DMS153 treated with DMSO at 0.1 percent for 48 hours (cell line): ENCODE measurements at regions not wholly inside any gene's neighbourhood (a gene's known extent, or its start where the extent isn't known, plus 50 kb on each side); places are given as distances from the start of the nearest gene placed in this dataset.
A peak's percentile ranks its signal among the peaks of the same experiment; 100 is the strongest.

Source experiments
- DNase-seq: peaks from one replicate; lab custom pipeline; 2025; ENCODE audit not compliant: unreplicated experiment; lab: John Stamatoyannopoulos, UW

DNA sequence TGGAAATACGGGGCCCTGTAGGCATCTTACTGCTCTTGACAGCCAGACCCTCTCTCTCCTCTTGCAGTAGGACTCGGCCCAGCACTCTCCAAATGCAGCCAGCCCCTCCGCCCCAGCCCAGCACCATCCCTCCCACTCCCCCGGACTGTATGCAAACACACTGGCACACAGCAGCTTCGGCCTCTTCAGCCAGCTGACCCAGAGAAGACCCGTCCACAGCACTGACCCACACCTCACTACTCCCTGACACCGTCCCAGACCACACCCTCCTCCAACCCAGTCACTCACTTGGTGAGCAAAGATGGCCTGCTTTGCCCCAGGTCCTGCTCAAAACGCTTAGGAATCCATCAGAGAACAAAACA lies 164.6 kb downstream of the IGLL1 start:
- no peak for DNase-seq

DNA sequence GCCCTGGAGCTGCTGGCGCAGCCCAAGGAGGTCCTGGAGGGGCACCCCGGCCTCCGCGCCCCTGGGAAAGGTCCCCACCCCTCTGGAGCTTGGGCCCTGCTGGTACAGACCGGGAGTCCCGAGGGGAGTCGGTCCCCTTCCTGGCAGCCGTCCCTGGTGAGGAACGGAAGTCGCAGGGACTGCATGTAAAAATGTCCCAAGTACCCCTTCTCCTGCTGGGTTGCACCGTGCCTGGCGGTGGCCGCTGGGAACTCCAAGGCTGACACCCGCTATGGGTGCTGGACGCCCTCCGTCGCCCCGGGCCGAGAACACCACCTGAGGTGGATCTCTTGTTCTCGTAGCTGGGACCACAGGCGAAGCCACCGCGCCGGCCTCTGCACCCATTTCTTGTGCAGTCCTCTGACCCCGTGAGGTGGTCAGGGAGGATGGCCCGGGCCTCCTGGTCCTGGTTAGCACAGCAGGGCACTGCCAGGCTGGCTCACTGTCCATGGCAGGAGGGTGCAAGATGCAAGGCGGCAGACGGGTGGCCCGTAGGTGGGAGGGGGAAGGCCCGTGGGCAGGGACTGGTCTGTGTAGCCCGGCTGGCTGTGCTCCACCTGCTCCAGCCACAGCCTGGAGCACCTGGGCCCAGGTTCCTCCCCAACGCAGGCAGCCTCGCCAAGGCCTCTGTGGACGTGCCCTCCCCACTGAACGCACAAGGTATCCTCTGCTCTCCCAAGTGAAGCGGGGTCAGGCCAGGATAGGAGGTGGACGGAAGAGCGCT lies 165.2 kb downstream of the IGLL1 start:
- DNase-seq: no peak

- DNase-seq: no peak
Measured at GRCh38 chr22:23411739-23412138, 168.4 kb downstream of the IGLL1 start.

DNA sequence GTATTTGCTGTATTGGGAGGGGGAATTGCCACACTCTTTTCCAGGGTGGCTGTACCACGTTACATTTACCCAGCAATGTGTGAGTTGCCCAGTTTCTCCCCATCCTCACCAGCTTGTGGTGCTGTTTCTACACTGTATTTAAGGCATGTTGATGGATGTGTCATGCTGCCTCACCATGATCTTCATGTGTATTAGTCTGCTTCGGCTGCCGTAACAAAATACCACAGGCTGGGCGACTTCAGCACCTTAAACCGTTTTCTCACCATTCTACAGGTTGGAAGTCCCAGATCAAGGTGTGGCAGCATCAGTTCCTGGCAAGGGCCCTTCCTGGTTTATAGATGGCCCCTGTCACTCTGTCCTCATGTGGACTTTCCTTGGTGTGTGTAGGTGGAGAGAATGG lies 169.7 kb downstream of the IGLL1 start:
- DNase-seq: no peak

GRCh38 chr22:23409976-23410375 lies 170.1 kb downstream of the IGLL1 start:
- DNase-seq: no peak

DNA sequence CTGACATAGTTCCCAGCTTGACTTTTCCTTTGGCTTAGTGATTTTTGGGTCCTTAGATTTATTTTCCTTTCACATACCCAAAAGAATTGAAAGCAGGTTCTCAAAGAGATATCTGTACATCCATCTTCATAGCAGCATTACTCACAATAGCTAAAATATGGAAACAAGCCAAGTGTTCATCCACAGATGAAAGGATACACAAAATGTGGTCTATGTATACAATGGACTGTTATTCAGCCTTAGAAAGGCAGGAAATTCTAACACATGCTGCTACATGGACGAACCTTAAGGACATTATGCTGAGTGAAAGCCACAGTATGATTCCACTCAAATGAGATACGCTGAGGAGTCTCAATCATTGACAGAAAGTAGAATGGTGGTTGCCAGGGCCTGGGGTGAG lies 171.8 kb downstream of the IGLL1 start:
- DNase-seq: no peak

DNA sequence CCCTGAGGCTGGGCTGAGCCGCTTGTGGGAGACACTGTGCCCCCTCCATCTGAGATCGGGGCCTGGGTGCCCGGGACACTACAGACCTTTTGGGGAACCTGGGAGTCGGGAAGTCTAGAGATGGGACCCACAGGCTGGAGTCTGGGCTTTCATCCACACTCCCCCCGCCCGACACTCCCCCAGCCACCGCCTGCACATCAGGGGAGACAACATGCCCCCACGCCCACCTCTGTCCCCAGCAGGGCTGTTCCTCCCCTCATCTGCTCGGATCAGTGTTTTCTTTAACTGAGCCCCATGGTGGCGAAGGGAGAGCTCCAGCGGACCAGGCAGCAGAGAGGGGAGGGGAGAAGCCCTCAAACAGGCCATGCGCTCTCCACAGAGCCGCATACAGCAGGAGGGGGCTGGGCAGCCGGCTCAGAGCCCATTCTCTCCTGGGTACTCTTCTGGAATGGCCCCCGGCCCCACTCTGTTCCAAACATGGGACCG lies 174.7 kb downstream of the IGLL1 start:
- no peak for DNase-seq

DNA sequence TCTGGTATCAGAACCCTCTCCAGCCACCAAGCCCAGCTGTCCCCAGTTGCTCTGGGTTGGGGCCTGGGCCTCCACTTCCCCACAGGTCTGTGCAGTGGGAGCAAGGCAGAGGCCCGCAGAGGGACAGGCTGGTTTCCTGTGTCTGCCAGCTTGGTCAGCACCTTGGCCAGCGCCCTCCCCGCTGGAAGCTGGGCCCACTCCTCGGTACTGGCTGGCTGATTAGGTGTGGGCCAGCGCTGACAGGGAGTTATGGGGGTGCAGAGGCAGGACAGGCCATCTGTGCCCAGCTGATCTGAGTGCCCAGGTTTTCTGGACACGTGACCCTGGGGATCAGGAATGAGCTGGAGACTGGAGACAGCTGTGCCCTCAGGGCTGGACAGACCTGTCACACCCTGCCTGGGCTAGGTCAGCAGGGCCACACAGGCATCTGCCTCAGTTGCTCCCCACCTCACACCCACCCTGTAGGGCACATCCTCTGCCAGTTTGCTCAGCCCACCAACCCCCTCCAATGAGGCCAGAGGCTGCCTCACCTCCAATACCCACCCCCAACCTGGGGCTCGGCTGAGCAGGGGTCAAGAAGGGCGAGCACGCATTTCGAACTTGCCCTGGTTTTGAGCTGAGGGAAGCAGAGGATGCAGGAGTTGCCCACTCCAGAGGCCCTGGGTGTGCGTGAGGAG lies 175.3 kb downstream of the IGLL1 start:
- no peak for DNase-seq

DNA sequence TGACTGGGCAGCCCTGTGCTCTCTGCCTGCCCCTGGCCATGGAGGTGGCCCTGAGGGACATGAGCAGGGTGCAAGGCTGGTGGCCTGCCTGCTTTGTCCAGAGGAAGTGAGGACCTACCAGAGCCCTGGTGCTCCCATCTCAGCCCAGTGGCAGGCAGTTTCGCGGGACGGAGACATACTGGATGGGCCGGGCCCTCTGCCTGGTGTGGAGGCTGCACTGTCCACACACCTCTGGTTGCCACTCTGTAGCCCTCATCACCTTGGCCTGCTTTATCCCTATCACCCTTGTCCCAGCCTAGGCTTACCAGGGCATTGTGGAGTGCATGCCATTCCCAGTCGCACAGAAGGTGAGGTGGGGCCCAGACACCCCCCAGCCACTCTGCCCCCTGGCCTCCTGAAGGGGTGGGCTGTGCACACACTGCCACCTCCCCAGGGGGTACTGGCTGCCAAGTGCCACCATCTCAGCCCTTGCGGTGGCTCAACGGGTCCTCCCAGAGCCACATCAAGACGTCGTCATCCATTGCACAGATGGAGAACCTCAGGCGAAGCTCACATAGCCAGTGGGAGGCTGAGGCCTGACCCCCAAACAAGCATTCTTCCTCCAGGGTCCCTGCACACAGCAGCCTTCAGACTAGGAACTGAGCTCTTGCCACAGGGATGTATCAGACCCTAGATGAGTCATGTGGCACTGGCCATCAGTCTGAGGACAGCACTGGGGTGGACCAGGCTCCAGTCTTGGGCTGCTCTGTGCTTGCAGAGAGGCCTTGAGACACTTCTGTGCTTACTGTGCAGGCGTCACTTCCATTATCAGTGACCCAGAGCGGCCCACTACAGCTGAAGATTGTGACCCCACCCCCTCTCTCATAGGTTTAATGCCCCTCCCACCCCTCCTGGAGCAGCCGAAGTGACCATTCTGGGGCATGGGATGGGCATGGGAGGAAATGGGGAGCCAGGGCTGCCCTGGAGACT lies 176.1 kb downstream of the IGLL1 start:
- no peak for DNase-seq

GRCh38 chr22:23403152-23403719 lies 176.9 kb downstream of the IGLL1 start:
- DNase-seq: no peak

DNA sequence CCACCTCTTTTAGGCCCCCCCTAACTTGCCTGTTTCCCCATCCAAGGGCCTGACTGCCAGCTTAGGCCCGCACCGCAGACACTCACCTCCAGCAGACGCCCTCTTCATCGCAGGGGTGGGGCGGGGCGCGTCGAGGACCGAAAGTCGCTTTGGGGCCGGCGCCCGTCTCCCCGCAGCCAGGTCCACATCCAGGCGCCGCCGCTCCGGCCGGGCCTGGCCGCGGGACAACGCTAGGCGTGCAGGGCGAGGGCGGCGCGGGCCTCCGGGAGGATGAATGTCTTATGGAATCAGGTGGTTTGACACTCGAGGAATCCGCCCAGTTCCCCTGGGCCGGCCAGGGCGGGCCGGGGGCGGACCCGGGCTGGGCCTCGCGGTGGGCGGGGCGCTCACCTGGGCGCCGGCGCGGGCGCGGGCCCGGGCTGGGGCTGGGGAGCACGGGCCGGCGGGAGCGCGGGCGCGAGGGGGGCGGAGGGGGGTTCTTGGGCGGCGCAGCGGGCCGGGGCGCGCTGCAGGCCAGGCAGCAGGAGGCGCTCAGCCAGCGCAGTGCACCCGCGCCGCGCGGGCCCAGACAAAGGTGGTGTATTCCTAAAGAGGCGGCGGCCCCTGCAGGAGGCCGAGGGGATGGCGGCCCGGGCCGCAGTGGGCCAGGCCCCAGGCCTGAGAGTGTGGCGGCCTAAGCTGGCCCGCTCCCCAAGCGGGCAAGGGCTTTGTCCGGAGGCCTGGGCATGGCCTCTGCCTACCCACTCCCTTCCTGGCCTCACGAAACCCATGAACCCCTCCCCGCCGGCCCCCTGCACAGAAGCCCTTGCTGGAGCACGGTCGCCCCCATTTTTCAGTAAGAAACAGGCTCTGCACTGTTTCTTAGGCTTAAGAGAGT lies 177.6 kb downstream of the IGLL1 start:
- DNase-seq: peak; percentile 94

DNA sequence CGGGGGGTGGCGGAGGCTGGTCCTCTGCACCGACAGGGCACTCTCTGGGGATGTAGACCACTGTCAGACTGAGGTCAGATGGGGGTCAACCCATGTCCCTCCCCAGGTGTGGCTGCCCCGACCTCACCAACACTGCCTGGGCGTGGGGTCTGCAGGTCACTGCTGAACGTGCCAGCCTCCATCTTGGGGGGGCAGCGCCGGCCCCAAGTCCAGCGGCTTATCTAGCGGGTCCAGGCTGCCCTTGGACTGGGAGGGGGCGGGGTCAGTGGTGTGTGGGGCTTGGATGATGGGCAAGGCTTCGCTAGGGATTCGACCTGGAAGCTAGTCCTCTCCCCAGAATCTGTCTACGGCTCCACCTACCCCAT lies 178.2 kb downstream of the IGLL1 start:
- no peak for DNase-seq

DNA sequence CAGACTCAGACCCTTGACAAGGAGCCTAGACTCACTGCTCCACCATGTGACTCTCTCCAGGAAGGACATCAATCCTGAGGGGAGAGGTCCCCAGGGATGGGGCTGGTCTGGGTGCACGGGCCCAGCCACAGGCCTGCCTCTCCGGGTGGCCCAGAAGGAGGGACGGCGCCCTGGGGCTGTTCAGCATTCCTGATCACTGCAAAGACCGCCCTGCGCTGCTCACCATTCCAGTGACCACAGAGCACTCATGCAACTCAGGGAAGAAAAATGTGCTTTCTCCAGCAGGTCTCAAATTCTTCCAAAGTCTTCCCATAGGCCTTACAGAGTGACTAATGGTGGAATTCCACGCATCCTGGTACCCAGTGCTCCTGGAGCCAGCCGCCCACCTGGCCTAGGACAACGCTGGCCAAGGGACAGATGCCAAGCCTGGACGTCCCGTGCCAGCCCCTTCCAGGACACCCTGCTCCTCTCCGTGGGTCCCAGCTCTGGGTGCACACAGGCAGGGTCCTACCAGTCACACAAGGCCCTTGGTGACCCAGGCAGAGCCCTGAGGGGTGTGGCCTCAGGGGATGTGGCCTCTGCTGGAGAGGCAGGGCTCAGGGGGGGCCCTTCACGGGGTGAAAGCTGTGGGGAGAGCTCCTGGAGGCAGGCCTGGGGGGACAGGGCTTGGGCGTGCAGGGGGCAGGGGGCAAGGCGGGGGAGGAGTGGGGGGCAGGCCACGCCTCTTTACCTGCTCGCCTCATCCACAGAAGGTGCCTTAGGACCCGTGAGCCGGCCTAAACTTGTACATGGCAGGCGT lies 178.8 kb downstream of the IGLL1 start:
- no peak for DNase-seq

GRCh38 chr22:23400286-23400981 lies 179.7 kb downstream of the IGLL1 start:
- no peak for DNase-seq

DNA sequence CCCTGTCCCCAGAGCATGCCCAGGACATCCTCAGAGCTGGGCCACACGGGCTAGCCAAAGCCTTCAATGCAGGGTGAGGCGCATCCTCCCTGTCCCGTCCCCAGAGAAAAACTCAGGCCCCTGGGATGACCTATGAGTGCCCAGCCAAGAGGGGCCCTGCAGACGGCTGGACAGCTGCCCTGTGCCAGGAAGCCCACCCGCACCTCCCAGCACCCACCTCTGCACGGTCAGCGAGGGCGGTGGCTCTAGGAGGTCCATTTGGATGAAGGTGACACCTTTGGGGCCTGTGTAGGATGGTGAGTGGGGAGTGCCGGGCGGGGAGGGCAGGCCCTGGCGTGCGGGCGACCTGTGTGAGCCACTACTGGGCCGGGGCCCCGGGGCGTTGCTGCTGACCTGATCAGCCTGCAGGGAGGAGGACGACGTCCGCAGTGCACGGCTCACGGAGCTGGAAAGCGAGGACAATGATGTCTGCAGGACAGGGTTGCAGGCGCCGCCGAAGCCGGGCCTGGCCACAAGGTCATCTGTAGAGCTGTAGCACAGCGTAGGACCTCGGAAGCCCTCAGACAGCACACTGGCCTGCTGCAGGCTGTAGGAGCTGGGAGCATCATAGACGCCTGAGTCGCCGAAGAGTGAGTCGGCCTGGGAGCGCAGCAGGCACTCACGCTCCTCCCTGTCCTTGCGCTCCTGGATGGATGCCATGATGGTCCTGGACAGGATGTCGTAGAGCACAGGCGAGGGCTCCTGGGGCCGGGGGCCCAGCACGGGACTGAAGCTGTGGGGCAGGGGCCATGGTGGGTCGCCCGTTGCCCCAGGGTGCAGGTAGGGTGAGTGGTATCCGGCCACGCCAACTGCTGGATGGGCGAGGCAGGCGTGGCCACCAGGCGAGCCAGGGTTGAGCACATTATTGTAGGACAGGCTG lies 180.5 kb downstream of the IGLL1 start:
- DNase-seq: no peak

GRCh38 chr22:23398701-23399366 lies 181.3 kb downstream of the IGLL1 start:
- DNase-seq: no peak
